ENCODE measurements at regions not wholly inside any gene's neighbourhood (a gene's known extent, or its start where the extent isn't known, plus 50 kb on each side); places are given as distances from the start of the nearest gene placed in this dataset.

DNA sequence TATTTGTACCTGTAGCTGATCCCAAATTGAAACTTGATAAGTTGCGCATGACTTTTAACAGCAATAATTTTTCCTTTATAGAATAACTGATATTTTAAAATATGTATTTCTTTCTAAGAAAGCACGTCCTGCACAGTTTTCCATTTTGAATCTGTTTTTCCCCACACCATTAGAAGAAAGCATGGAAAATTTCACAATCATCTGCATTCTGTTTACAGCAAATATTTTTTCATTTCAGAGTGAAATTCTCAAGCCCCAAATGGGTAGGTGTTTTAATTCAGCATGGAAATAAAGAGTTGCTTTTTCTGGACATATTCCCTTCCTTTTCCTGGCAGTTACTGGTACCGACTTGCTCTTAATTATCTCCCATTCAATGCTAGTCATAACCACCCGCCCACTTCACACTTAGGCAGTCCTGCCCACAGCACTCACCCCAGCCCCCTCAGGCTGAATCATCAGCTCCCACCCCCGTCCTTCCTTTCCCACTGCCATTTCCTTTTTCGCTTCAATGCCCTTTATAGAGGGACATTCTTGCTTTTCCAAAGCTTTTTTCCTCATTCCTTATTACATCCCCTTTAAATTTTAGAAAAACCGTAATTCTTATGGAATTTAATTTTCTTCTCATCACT is 89.2 kb upstream of the GLS start:
- TF ChIP-seq, protein P1, sequence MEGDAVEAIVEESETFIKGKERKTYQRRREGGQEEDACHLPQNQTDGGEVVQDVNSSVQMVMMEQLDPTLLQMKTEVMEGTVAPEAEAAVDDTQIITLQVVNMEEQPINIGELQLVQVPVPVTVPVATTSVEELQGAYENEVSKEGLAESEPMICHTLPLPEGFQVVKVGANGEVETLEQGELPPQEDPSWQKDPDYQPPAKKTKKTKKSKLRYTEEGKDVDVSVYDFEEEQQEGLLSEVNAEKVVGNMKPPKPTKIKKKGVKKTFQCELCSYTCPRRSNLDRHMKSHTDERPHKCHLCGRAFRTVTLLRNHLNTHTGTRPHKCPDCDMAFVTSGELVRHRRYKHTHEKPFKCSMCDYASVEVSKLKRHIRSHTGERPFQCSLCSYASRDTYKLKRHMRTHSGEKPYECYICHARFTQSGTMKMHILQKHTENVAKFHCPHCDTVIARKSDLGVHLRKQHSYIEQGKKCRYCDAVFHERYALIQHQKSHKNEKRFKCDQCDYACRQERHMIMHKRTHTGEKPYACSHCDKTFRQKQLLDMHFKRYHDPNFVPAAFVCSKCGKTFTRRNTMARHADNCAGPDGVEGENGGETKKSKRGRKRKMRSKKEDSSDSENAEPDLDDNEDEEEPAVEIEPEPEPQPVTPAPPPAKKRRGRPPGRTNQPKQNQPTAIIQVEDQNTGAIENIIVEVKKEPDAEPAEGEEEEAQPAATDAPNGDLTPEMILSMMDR (IDR thresholded peaks at IDR 0.05; ENCODE audit: low read depth, low read length) = no peak
- peaks cover 12% of the 10 kb centered on the region for H3K4me1 ChIP-seq
- H3K36me3 ChIP-seq = no peaks in the 10 kb centered on the region
- no peak overlapping the region for H3K4me3 ChIP-seq (ENCODE audit: low read depth, low read length)
- H3K9me3 ChIP-seq = no peaks in the 10 kb centered on the region
- peak; percentile 12 for DNase-seq
- H3K27me3 ChIP-seq = no peaks in the 10 kb centered on the region

GRCh38 chr2:190791976-190792575 is 88.5 kb upstream of the GLS start:
- H3K9me3 ChIP-seq = no peaks in the 10 kb centered on the region
- DNase-seq = no peak
- H3K27me3 ChIP-seq = no peaks in the 10 kb centered on the region
- H3K4me1 ChIP-seq = peaks cover 12% of the 10 kb centered on the region
- H3K36me3 ChIP-seq = no peaks in the 10 kb centered on the region
- TF ChIP-seq, protein P1 (IDR thresholded peaks at IDR 0.05; ENCODE audit: low read depth, low read length) = no peak
- no peak overlapping the region for H3K4me3 ChIP-seq (ENCODE audit: low read depth, low read length)

- DNase-seq = no peak
- H3K4me1 ChIP-seq = peaks cover 12% of the 10 kb centered on the region
- no peak overlapping the region for H3K4me3 ChIP-seq (ENCODE audit: low read depth, low read length)
- no peaks in the 10 kb centered on the region for H3K27me3 ChIP-seq
- H3K9me3 ChIP-seq = no peaks in the 10 kb centered on the region
- H3K36me3 ChIP-seq = no peaks in the 10 kb centered on the region
- TF ChIP-seq, protein P1 (IDR thresholded peaks at IDR 0.05; ENCODE audit: low read depth, low read length) = no peak
Observed at GRCh38 chr2:190792956-190793888, 87.4 kb upstream of the GLS start.

DNA sequence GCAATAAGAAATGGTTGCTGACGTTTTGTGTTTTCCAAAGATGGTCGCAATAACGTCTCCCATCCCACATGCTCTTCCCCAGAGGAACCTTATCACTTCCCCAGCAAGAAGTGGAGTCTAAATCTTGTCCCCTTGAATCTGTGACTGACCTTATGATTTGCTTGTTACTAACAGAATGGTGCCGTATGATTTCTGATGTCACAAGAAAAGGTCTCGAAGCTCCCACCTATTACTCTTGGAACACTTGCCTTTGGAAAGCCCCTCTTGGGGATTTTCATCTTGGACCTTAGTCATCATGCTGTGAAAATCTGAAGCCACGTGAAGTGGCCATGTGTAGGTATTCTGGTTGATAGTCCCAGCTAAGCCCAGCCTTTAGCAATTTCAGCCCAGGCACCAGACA is 86.2 kb upstream of the GLS start:
- TF ChIP-seq, protein P1 (IDR thresholded peaks at IDR 0.05; ENCODE audit: low read depth, low read length) = no peak

GRCh38 chr2:190794790-190795189 is 85.8 kb upstream of the GLS start:
- TF ChIP-seq, protein P1 (IDR thresholded peaks at IDR 0.05; ENCODE audit: low read depth, low read length) = no peak
- Histone ChIP-seq H3K4me3 (ENCODE audit: low read depth, low read length) (no peak overlapping the region), H3K36me3 (no peaks in the 10 kb centered on the region), H3K9me3 (no peaks in the 10 kb centered on the region), H3K4me1 (peaks cover 10% of the 10 kb centered on the region), H3K27me3 (no peaks in the 10 kb centered on the region)
- no peak for DNase-seq

More for the DNA sequence above, 86.2 kb upstream of the GLS start:
- Histone ChIP-seq H3K9me3 (no peaks in the 10 kb centered on the region), H3K36me3 (no peaks in the 10 kb centered on the region), H3K4me1 (peaks cover 12% of the 10 kb centered on the region), H3K4me3 (ENCODE audit: low read depth, low read length) (no peak overlapping the region), H3K27me3 (no peaks in the 10 kb centered on the region)
- no peak for DNase-seq

Data from BE2C (cell line).